ENCODE measurements at regions not wholly inside any gene's neighbourhood (a gene's known extent, or its start where the extent isn't known, plus 50 kb on each side); places are given as distances from the start of the nearest gene placed in this dataset.

GRCh38 chr7:8817448-8818036, 384.1 kb downstream of the NXPH1 start:
- TF ChIP-seq CTCF (IDR thresholded peaks at IDR 0.05; ENCODE audit: insufficient read depth, low read length, poor library complexity, severe bottlenecking), result no peak
- TF ChIP-seq EZH2phosphoT487 (conservative IDR thresholded peaks at IDR 0.05; ENCODE audit: low read length), result no peak
